GM12873 (cell line): ENCODE measurements at regions not wholly inside any gene's neighbourhood (a gene's known extent, or its start where the extent isn't known, plus 50 kb on each side); places are given as distances from the start of the nearest gene placed in this dataset.

ENCODE experiments used
- TF ChIP-seq, protein P1 (sequence below): IDR thresholded peaks from 2 replicates; pipeline ENCODE4 v1.5.1; 2012; ENCODE audit warnings: low read depth, mild to moderate bottlenecking, moderate library complexity, low read length, control low read depth; ENCODE audit not compliant: insufficient read depth; ENCODE audit errors: missing control alignments

GRCh38 chr2:113828049-113828742 is 61.7 kb upstream of the ACTR3 start:
- TF ChIP-seq, protein P1, sequence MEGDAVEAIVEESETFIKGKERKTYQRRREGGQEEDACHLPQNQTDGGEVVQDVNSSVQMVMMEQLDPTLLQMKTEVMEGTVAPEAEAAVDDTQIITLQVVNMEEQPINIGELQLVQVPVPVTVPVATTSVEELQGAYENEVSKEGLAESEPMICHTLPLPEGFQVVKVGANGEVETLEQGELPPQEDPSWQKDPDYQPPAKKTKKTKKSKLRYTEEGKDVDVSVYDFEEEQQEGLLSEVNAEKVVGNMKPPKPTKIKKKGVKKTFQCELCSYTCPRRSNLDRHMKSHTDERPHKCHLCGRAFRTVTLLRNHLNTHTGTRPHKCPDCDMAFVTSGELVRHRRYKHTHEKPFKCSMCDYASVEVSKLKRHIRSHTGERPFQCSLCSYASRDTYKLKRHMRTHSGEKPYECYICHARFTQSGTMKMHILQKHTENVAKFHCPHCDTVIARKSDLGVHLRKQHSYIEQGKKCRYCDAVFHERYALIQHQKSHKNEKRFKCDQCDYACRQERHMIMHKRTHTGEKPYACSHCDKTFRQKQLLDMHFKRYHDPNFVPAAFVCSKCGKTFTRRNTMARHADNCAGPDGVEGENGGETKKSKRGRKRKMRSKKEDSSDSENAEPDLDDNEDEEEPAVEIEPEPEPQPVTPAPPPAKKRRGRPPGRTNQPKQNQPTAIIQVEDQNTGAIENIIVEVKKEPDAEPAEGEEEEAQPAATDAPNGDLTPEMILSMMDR: no peak

- TF ChIP-seq, protein P1: no peak
Measured at GRCh38 chr2:113827426-113827825, 62.5 kb upstream of the ACTR3 start.

GRCh38 chr2:113826346-113827285 is 63.3 kb upstream of the ACTR3 start:
- TF ChIP-seq, protein P1: no peak

GRCh38 chr2:113823716-113824595 is 65.9 kb upstream of the ACTR3 start:
- TF ChIP-seq, protein P1: no peak

DNA sequence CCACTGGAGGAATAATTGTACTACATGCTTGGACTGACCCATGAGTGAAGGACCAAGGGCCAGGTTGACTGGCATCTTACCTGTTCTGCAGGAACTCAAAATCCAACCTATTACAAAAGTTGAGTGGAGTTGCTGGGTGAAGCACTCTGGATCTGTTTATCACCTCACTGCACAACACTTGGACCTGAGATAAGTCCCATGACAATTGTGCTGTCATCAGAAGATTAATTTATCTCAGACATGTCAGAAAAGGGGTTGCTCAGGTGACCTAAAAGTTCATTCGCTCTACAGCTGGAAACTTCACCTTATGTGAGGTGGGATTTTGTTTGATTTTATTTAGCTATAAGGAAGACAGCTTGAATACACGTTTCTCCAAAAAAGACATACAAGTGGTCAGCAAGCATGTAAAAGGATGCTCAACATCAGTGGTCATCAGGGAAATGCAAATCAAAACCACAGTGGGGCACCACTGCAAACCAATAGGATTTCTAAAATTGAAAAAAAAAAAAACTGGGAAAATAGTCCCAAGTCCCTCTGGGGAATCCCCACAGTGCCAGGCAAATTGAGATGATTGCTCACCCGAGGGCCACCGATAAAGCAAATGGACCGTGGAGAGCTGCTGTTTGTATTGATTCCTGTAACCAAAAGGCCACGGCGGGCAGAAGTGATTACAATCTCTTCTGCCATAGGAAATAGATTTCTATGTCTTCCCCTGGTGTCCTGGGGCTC is 65.8 kb upstream of the SLC35F5 start:
- TF ChIP-seq, protein P1: no peak

DNA sequence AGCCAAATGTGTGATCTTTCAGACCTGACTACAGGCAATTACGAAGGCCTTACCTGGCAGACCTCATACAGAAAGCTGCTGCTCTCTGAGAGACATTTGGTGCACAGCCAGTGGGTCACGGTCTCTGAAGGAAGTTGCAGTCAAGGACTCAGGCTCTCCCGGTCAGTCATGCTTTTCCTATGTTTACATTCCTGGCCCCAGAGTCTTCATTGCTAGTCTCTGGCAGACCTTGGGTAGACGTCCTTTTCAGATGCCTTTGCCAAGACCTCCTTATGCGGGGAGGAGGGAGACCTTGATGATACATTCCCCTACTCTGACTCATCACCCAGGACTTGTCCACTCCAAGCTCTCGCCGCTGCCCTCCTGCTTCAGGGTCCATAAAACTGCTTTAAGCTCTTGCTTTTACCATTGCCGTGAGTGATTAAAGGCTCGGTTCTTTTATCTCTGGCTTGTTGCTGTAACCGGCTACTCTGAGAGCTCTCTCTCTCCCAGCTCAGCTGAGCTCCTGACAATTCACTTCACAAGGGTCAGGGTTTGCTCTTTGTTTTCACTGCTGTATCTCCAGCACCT is 62.0 kb upstream of the SLC35F5 start:
- TF ChIP-seq, protein P1: no peak
